T-helper 1 cell (primary cell): ENCODE measurements at regions not wholly inside any gene's neighbourhood (a gene's known extent, or its start where the extent isn't known, plus 50 kb on each side); places are given as distances from the start of the nearest gene placed in this dataset.

Experiments
- DNase-seq, 5 donors: peaks; one replicate each; pipeline ENCODE4 v3.0.0-alpha.2; 2012 to 2020

DNA sequence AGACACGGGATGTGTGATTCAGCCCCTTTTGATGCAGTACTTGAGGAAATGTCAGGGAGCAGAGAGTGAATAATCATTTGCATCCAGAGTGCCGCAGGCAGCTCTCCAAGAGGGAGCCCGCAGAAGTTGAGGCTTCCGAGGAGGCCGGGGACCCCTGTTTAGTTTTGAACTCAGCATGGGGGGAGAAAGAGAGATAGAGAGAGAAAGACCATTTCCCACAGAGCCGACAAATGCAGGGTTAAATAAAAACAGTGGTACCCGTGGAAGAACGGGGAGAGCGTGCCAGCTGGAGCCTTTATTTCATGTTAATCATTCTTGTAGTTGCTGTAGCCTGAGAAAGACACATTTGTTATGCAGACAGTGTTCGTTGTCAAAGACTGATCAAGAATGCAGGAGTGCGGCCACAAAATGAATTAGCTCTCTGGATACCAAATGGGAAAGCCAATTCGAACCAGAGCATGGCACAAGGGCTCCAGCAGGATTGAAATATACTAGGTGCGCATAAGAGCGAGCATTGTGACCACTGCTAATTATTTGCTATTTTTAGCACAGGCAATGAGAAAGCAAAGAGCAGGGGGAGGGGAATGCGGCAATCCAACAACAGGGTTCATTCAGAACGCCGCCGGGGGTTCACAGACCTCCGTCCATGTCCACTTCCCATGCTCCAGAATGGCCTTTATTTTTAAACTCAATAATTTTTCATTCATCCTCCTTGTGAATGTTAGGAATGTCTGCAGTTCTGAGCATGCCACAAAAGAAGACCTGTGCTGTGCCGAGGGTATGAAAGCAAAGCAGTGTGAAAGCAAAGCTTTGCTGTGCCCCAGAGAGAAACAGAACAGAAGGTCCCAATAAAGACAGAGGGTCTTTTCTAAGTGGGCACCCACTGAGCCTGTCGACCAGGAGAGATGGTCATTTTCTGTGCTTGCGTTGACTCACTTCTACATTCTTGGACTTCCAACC, 243.9 kb upstream of the VCX3A start:
- no peak for DNase-seq

DNA sequence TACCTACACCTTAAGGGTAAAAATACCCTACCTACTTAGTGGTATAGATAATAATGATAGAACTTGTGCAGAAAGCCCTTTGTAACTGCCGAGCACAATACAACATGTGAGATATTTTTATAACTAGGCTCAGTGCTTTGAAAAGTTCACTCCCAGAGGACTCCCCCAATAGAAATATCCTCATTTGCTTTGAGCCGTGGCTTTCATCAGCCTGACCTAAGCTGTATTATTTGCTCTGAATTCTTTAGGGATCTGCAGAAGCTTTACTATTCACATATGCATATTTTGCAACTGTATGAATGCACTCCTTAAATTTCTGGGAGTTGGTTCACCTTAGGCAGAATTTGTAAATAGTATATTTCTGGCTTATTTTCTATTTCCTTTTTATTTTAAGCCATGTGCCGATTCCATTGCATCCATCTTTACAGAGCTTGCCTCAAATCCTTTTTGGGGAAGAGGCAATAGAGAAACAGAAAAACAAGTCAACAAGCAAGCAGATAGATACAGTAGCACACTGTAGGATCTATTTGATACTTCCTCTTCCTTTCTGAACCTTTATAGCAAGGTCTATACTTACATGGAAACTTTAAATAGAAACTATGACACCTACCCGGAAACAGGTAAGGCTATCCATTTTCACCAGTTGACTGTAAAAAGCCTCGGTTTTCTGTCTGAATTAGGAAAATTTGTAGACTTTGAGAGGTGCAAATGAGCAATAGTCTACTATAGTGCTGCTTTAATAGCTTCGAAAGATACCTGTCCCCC, 242.5 kb upstream of the VCX3A start:
- DNase-seq, result no peak

DNA sequence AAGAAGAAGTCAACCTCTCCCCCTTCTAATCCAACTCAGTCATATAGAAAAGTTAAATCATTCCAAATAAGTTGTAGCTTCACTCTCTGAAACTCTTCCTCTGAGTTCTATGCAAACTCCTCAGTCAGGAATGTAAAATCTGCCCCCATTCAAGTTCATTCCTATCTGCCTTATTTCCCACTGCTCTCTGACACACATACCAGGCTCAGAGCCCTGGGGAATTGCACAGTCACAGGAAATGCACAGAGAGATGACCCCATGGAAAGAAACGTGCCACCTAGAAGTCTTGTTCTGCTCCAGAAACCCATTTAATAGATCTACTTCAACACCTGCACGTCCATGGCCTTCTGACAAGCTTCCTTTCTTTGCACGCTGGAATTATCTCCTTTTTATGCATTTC, 236.0 kb upstream of the VCX3A start:
- no peak for DNase-seq

DNA sequence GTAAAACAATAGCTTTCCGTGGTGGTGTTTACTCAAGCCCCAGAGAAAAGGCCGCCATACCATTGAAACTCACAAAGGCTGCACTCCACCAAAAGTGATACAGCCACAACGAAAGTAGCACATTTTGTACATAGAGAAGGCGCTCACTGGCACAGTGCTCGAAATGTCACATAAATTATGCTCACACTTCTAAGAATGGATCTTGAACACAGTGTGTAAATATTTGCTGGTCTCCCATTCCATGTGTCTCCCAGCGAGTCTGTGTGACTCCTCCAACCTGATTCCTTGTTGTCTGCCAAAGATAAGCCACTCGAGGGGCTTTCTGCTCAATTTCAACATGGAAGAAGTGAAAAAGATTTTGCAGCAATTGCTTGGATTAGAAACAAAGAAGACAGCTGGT, 234.0 kb upstream of the VCX3A start:
- DNase-seq, result no peak

DNA sequence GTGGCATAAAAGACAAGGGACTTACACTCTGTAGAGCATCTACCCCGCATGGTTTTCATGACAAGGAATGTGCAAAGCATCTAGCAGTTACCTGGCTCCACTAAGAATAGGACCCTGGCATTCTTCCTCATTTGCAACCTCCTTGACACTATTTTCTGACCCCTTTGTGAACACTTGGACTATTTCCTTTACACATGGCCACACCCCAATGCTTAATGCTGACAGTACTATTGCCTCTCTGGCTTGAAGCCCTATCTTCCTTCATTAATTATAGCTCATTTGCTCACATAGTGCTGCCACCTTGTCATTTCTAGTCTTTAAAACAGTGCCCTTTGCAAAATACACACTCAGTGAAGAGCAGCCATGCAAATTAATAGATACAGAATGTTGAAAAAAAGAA, 226.3 kb upstream of the VCX3A start:
- DNase-seq, result no peak

DNA sequence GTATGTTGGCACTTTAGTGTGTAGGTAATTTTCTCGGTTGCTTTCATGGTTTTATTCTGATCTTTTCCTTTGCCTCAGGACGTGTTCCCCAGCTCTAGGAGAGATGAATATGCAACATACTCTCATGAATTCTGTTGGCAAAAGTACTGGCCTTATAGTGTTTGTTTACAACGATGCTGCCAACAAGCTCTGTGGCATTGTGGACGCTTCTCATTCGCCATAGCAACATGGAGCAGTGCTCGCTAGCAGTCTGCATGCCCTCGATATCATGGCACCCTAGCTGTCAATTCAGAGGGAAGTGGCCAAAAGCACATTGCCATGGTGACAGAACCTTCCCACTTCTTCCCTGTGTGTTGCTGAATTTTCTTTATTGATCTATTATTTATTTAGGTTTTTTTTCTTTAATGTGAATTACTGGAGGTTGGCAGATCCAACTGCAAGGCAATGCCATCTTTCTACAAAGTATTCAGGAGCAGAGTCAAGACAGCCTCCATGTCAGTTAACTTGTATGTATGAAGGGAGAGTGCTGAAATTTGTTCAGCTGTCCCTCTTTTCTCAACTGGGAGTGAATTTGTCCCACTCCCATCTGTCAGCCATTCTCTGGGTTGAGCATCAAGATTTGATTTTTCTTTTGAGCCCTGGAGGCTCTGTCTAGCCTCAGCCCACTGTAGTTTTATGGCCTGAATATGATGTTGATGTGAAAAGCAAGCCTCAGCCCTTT, 224.9 kb upstream of the VCX3A start:
- DNase-seq, result no peak

DNA sequence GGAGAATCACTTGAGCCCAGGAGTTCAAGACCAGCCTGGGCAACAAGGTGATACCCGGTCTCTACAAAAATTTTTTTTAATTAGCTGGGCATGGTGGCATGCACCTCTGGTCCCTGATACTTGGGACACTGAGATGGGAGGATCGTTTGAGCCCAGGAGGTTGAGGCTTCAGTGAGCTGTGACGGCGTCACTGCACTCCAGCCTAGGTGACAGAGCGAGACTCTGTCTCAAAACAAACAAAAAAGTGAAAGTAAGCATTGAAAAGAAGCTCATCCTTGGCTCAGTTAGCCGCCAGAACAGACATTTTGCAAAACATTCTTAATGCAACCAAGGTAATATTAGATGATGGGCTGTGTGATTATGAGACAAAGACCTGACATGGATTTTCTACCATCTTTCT, 223.3 kb upstream of the VCX3A start:
- no peak for DNase-seq

DNA sequence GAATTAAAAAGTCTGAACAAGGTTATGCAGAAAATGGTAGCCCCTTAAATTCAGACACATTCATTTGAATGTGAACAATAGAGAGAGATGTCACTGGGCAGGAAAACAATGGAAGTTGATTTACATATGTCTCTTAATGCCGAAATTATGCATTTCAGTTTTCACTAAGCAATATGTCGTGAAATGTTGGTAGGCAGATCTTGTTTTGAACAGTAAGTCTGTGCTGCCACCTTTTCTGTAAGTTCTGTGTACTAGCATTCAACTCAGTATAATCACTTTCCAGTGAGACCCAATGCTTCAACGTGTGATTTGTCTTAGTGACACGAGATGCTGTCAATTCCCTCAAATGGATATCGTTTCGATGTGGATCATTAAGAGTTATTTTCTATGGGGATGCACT, 222.7 kb upstream of the VCX3A start:
- DNase-seq, result no peak

DNA sequence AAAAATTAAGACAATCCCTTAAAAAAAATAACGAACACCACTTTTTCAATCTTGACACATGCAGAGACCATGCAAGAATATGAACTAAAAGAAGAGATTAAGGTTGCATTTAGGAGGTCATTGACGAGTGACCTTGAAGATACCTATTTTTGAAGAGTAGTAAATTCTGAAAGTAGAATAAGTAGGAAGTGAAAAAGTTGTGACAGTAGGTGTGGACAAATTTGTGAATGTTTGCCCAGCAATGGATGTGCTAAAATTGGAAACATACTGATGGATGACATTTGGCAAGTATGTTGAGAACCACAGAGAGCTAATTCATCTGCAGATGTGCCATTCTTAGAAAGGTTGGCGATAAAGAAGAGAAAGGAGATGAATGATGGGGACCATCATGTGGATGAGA, 213.7 kb upstream of the VCX3A start:
- no peak for DNase-seq

DNA sequence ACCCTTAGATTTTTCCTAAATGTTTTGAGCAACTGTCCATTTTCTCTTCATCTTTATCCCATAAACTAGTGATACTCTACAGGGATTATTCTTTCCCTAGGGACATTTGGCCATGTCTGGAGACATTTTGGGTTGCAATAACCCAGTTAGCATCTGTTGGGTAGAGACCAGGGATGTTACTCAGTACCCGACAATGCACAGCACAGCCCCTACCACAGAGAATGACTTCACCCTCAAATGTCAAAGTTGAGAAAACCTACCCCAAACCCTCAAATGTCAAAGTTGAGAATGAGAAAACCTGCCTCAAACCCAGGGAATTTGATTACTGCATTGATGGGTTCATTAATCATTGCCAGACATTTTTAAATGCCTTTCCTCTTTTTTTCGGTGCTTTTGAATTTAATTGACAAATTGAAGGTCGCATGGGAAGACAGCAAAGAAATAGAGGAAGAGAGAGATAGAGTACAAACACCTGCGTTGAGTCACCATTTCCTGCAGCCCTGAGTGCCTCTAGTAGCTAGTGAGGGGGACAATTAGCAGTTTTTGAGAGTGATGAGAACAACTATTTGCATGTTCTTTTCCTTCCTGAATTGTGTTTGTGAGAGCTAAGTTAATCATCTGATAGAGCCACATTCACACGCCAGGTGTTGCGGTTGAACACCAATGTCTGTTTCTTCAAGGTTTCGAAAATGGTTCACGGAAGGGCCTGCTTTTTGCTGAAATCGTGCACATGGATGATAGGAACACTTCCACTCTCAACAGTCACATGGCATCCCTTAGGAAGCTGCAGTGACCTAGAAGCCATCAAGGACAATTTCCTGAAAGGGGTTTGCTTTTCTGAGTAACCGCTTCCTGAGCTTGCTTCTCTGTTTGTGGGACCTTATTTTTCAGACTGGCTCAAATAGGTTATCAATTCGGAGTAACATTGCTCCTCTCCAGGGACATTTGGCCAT, 203.9 kb upstream of the VCX3A start:
- peak in 1 of 5 donors; percentile 4 for DNase-seq

DNA sequence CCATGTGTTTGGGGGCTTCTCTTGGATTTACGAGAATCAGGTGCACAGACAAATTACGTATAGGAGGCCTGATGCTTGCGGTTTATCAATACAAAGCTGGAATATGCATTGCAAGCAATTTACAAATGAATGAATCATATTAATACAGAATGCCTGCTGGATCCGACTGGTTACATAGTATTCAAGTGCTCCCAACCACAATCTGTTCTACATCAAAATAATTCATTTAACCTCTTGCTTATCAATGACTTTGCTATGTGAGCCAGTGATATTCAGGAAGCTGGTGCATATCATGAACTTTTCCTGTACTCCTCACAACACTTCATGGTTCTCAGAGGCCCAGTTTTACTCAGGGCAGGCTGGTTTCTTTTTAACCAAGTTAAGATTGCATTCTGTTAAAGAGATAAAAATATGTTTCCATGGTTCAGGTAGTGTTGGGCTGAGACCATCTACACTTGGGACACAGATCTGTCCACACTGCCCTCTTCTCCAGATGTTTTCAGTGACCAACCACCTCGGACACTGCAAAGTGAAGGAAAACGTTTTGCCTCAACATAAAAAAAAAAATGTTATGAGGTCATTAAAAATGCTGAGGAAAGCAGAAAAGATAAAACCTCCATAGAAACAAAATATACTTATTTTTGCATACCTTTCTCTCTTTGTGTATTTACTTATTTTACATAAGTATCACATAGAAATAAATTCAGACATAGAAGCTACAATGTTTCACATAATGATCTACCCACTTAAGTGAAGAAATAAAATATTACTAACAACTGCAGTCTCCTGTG, 200.1 kb upstream of the VCX3A start:
- DNase-seq, result no peak

DNA sequence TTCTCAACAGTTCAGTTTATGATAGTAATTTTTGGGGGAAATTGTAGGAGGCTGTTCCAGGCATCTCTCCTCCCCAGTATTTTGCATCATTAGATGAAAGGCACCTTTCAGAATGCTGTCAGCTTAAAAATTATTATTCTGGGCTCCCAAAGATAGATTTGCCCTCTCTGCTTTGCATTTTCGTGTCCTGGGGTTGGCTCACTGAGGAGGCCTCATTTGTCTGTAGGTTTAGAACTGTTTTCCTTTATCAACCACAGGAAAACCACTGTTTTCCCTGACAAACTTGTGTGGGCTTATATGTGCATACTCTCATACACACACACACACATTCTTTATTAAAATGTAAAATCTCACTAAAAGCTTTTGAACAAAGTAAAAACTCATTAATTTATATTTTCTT, 197.2 kb upstream of the VCX3A start:
- no peak for DNase-seq

DNA sequence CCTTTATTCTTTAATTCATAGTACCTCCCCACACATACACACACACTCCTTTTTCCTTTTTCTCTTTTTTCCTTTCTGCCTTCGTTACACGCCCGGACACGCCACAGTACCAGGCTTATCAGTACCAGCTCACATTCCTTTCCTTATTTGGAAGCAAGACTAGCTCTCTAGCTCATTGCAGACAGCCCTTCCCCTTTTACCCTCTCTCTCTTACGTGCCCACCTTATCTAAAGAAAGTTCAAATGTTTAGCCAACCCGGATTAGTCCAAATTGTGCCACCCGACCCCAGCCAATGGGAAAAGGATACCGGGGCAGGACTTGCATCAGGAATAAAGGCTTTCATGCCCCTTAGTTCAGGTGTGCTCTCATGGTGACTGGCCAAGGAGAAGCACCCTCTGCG, 194.7 kb upstream of the VCX3A start:
- no peak for DNase-seq

DNA sequence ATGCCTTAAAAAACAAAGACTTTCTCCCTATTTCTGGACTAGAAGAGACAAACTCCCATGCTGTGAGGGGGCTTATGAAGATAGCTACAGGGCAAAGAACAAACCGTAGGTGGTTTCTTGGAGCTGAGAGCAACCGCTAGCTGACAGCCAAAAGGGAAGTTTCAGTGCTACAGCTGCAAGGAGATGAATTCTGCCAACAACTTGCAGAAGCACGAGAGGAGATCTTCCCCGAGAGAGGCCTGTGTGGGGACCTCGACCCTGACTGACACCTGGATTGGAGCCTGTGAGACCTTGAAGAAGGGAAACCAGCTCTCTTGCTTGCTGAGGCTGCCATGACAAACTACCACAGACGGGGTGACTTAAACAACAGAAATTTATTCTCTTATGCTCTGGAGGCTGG, 183.8 kb upstream of the VCX3A start:
- DNase-seq, result no peak

DNA sequence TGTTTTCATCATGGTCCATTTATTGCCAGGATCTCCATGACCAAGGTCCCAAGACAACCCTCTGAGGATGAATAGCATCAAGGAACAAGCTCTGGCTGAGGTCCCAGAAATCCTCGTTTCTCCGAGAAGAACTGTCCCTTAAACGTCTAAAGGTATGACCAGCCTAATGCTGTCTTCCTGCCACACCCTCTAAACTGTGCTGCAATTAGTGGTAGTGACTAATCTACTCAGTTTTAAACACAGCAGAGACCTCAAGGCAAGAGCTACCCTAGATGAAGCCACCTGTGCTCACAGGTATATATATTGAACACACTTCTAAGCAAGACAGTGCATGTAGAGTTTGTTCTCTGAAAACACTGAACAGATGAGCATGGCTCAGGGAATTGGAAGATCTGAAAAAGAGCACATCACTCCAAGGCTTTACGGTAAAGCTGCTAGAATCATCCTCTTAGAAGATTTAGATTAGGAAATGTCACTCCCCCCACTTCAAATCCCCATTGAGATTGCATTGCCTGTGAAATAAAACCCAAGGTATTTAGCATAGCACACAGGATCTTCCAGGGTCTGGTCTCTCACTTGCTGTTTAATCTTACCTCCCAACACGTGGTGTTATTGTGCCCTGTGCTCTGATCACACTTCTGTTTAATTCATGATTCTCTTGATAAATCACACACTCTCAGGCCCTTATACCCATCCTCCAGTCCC, 173.9 kb upstream of the VCX3A start:
- DNase-seq, result no peak

DNA sequence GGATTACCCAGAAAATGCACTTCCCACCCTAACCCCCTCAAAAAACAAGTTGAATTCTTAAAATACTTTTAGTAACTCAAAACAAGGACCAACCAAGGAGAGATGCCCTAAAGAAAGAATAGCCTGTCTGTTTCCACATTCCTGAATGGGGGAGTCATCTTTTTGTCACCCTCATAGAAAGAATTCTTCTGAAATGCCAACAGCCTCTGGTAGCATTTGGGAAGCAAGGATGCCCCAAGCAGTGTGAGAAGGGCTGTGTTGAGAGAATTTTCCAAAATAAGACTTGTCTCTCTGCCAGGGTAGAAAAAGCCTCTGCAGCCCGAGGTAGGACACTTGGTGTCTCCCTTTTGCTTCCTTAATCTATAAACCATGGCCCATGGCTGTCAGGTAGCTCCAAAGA, 173.1 kb upstream of the VCX3A start:
- no peak for DNase-seq

DNA sequence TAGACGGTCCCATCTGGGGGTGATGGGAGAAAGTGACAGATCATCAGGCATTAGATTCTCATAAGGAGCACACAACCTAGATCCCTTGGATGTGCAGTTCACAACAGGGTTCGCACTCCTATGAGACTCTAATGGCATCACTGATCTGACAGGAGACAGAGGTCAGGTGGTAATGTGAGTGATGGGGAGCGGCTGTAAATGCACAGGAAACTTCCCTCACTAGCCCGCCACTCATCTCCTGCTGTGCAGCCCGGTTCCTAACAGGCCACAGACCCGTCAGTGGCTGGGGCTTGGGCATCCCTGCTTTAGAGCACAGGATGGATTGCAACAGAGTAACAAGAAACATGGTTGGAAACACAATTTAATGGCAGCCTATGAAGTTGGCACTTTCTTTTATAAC, 172.6 kb upstream of the VCX3A start:
- DNase-seq, result no peak

DNA sequence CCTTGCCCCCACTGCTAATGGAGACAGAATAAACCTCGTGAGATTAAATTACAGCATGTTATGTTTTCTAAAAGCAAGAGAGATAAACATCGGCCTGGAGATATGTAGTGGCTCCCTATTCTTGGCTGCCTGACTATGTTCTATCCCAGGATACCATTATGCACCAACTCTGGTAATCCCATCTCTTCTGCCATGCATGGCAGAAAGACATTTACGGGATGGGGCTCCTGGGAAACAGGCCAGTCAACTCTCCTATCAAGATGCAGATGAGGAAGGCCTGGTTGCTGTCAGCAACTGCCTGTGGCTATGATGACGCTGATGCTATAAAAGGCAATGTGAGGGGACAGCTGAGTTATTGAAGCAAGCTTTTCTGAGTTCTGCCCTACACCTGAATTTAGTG, 166.2 kb upstream of the VCX3A start:
- DNase-seq, result no peak

DNA sequence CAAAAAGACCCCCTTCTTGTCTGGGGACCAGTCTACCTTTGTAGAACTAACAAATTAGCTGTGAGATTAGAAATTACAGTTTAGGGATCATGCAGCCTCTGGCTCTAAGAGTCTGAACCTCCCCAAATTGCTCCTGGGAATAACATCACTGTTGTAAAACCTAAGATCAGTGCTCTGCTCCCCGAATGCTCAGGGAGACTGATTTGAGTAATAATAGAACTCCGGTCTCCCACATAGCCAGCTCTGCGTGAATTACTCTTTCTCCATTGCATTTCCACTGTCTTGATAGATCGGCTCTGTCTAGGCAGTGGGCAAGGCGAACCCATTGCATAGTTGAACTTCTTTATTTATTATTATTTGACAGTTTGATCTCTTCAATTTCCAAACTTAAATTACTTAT, 160.8 kb upstream of the VCX3A start:
- no peak for DNase-seq

DNA sequence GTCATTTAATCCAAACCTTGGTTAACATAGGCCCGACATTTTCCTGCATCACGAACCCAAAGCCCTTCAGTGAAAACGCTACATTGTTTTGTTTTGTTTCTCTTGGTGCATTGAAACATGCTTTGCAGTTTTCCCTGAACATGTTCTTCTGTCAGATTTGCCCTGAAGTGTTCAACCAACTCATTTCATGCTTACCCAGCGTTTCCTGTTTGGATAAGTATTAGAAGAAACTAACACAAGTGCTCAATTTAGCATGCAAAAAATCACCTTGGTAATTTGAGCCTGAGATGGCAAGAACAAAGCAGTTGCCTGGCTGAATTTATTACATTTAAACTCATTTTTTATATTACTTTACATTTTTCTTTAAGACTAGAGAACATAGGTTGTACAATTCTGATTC, 160.1 kb upstream of the VCX3A start:
- no peak for DNase-seq

DNA sequence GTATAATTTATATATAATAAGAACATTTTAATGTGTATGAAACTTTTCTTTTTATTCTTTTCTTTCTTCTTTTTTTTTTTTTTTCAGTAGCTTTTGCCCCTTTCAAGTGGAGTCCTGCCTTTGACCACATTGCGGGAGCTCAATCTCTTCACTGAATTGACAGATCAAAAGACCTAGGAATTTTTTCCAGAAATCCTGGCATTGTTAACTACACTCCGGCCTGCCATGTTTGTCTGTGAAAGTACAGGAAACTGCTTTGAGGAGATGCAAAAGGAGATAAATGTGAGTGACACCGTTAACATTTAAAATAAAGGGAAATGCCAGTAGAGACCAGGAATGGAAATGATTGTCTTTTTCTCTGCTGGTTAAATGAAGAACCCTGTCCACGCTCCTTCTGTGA, 159.3 kb upstream of the VCX3A start:
- no peak for DNase-seq
